GM18909 (cell line): ENCODE measurements at regions not wholly inside any gene's neighbourhood (a gene's known extent, or its start where the extent isn't known, plus 50 kb on each side); places are given as distances from the start of the nearest gene placed in this dataset.

Experiments used
- ATAC-seq: cut with Tn5 transposase; IDR thresholded peaks from one replicate; pipeline ENCODE4 v1.9.1; 2021; ENCODE audit warnings: mild to moderate bottlenecking; ENCODE audit not compliant: unreplicated experiment, poor library complexity

DNA sequence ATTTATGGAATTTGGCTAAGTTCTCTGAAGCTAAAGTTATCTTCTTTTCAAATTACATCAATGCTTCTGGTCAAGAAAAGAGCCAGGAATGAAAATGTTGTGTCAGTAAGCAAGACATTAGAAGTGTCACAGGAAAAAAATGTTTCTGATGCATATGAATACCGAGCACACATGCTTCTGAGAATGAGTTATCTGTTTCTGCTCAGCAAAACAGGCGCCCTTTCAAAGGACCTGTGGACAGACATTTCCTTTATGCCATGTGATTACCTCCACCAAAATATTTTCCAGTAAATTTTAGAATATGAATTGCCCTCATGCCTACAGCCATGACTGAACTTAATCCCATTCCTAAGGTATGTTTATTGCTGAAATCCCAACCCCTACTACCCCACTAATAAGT is 55.4 kb upstream of the RNF180 start:
- no peak for ATAC-seq

- ATAC-seq, result no peak
These were observed 57.0 kb upstream of the RNF180 start for GRCh38 chr5:64108674-64109073.

GRCh38 chr5:64100203-64100602 is 65.4 kb upstream of the RNF180 start:
- no peak for ATAC-seq

DNA sequence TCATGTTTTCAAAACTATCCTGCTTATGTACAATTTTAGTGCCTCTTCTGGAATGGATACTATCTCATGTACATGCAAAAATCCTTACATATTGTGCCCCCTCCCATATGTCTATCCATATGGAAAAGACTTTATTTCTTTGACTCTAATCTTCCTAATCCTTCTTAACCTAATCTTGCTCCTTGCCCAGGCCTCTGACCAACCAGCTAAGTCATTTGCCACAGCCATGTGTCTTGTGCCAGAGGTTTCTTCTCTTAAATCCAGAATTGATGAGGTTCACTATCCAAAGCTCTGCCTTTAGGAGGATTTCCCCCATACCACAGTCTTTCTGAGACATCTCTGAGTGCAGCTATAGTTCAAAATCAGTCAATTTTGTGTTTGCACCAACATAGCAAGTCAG is 68.9 kb upstream of the RNF180 start:
- no peak for ATAC-seq

GRCh38 chr5:64077589-64077988 is 88.1 kb upstream of the RNF180 start:
- ATAC-seq, result no peak

DNA sequence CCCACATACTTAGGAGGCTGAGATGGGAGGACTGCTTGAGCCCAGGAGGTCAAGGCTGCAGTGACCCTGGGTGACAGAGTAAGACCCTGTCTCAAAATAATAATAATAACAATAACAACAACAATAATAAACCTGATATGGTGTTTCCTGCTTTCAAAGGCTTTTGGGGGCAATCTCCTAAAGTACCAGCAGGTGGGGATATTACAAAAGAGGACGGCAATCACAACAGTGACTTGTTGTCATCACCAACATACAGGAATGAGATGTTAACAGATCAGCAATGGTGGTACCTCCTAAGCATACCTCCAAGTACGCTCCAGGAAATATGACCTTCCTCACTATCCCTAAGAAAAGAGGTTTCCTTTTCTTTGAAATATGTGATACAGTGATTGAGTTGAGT is 91.1 kb upstream of the RNF180 start:
- ATAC-seq, result peak; percentile 85

- ATAC-seq, result no peak
These were observed 96.2 kb upstream of the RNF180 start for GRCh38 chr5:64069486-64069885.

- ATAC-seq, result no peak
These were observed 88.1 kb upstream of the HTR1A start for GRCh38 chr5:64050296-64050695.

GRCh38 chr5:64040490-64040889 is 78.2 kb upstream of the HTR1A start:
- no peak for ATAC-seq

- no peak for ATAC-seq
These were observed 64.2 kb upstream of the HTR1A start for GRCh38 chr5:64026493-64026892.

- ATAC-seq, result no peak
These were observed 57.5 kb upstream of the HTR1A start for GRCh38 chr5:64019746-64020145.

GRCh38 chr5:64018966-64019365 is 56.7 kb upstream of the HTR1A start:
- ATAC-seq, result no peak

GRCh38 chr5:64015824-64016223 is 53.6 kb upstream of the HTR1A start:
- no peak for ATAC-seq
